ENCODE measurements at regions not wholly inside any gene's neighbourhood (a gene's known extent, or its start where the extent isn't known, plus 50 kb on each side); places are given as distances from the start of the nearest gene placed in this dataset.

DNA sequence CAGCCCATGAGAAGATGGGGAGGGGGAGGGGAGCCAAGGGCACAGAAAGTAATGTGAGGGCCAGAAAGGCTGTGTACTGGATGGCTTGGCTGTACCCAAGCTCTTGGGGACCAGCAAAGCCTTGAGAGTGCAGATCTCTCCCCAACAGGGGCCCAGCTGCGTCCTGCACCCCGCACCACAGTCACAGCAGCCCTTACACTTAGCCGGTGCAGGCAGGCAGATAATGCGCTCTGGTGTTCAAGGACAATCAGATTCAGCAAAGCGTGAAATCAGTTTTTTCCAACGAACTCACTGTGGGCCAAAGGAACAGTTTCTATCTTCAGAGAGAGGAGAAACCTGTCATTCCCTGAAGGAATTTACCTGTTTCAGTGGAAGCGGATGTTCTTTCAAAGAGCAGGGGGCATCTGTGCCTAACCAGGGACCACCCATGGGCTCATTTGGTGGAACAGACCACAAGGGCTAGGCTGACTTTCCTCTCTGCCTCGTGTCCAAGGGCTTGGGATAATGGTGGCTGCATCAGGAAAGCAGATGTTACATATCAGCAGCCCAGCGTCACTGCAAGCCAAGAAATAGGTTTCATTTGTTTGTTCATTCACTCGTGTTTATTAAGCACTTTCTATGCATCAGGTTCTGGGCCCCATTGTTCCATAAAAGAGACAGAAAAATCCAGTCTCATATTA is 81.2 kb upstream of the SPON1 start:
- TF ChIP-seq POLR2A (IDR thresholded peaks at IDR 0.05; ENCODE audit: extremely low read depth, insufficient read length) (no peak), MYC (IDR thresholded peaks at IDR 0.05; ENCODE audit: low read depth, low read length) (no peak)
- TF ChIP-seq, protein P1, sequence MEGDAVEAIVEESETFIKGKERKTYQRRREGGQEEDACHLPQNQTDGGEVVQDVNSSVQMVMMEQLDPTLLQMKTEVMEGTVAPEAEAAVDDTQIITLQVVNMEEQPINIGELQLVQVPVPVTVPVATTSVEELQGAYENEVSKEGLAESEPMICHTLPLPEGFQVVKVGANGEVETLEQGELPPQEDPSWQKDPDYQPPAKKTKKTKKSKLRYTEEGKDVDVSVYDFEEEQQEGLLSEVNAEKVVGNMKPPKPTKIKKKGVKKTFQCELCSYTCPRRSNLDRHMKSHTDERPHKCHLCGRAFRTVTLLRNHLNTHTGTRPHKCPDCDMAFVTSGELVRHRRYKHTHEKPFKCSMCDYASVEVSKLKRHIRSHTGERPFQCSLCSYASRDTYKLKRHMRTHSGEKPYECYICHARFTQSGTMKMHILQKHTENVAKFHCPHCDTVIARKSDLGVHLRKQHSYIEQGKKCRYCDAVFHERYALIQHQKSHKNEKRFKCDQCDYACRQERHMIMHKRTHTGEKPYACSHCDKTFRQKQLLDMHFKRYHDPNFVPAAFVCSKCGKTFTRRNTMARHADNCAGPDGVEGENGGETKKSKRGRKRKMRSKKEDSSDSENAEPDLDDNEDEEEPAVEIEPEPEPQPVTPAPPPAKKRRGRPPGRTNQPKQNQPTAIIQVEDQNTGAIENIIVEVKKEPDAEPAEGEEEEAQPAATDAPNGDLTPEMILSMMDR (IDR thresholded peaks at IDR 0.05; ENCODE audit: low read depth, low read length) = no peak
- TF ChIP-seq, protein P2, sequence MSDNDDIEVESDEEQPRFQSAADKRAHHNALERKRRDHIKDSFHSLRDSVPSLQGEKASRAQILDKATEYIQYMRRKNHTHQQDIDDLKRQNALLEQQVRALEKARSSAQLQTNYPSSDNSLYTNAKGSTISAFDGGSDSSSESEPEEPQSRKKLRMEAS (IDR thresholded peaks at IDR 0.05; ENCODE audit: low read depth, low read length) = no peak
